Endodermal cell (in vitro differentiated cells): ENCODE measurements at regions not wholly inside any gene's neighbourhood (a gene's known extent, or its start where the extent isn't known, plus 50 kb on each side); places are given as distances from the start of the nearest gene placed in this dataset.

Experiments
- DNase-seq: peaks from one replicate; pipeline ENCODE4 v3.0.0-alpha.2; 2017
- H3K27ac ChIP-seq: 2 replicates; pipeline ENCODE4 v1.5.1; 2013; ENCODE audit warnings: mild to moderate bottlenecking, low read depth, low read length, moderate library complexity
- H3K27me3 ChIP-seq: 2 replicates; pipeline ENCODE4 v1.6.1; 2013; ENCODE audit warnings: mild to moderate bottlenecking, low read length, moderate library complexity; ENCODE audit not compliant: insufficient read depth, control insufficient read depth, poor library complexity, severe bottlenecking
- H3K36me3 ChIP-seq: 2 replicates; pipeline ENCODE4 v1.7.0; 2013; ENCODE audit warnings: mild to moderate bottlenecking, low read length, moderate library complexity; ENCODE audit not compliant: control insufficient read depth, insufficient read depth
- H3K4me1 ChIP-seq: one replicate; pipeline ENCODE4 v1.7.0; 2013; ENCODE audit warnings: low read length; ENCODE audit not compliant: control insufficient read depth, insufficient read depth
- H3K4me3 ChIP-seq: 2 replicates; pipeline ENCODE4 v1.5.1; 2013; ENCODE audit warnings: mild to moderate bottlenecking, low read length, moderate library complexity
- H3K9ac ChIP-seq: 2 replicates; pipeline ENCODE4 v1.6.1; 2013; ENCODE audit warnings: mild to moderate bottlenecking, low read length, moderate library complexity; ENCODE audit not compliant: poor library complexity, severe bottlenecking; ENCODE audit errors: extremely low read depth
- H3K9me3 ChIP-seq: 2 replicates; pipeline ENCODE4 v1.6.1; 2013; ENCODE audit warnings: mild to moderate bottlenecking, low read length, moderate library complexity; ENCODE audit not compliant: control insufficient read depth
- H3K27ac Mint-ChIP-seq: 2 replicates; pipeline ENCODE4 v1.8.0; 2020; ENCODE audit warnings: mixed read lengths
- H3K27me3 Mint-ChIP-seq: 2 replicates; pipeline ENCODE4 v1.8.0; 2021; ENCODE audit warnings: mild to moderate bottlenecking, mixed read lengths; ENCODE audit not compliant: insufficient read depth
- H3K36me3 Mint-ChIP-seq: 2 replicates; pipeline ENCODE4 v1.8.0; 2020; ENCODE audit warnings: low read depth, mixed read lengths
- H3K4me1 Mint-ChIP-seq: 2 replicates; pipeline ENCODE4 v1.8.0; 2020; ENCODE audit warnings: mixed read lengths
- H3K4me3 Mint-ChIP-seq: 2 replicates; pipeline ENCODE4 v1.8.0; 2020; ENCODE audit warnings: mild to moderate bottlenecking, moderate library complexity, mixed read lengths
- H3K9me3 Mint-ChIP-seq: 2 replicates; pipeline ENCODE4 v1.8.0; 2020; ENCODE audit warnings: mild to moderate bottlenecking, mixed read lengths
- WGBS, 2 experiments: methylation state at CpG; one replicate each; pipeline versions ENCODE4 v1.1.5 to v1.1.7; 2013; ENCODE audit warnings: missing lambda C conversion rate in 2 of 2, mixed read lengths in 1 of 2; ENCODE audit not compliant: insufficient coverage in 1 of 2, insufficient read length in 1 of 2; 5-methylcytosine and 5-hydroxymethylcytosine counted together
- TF ChIP-seq, protein P1 (sequence below): fragments of 200-600 bp; sonication (generic); conservative IDR thresholded peaks from 2 replicates; pipeline ENCODE4 v1.5.0; 2021; ENCODE audit warnings: antibody characterized with exemption, mild to moderate bottlenecking

DNA sequence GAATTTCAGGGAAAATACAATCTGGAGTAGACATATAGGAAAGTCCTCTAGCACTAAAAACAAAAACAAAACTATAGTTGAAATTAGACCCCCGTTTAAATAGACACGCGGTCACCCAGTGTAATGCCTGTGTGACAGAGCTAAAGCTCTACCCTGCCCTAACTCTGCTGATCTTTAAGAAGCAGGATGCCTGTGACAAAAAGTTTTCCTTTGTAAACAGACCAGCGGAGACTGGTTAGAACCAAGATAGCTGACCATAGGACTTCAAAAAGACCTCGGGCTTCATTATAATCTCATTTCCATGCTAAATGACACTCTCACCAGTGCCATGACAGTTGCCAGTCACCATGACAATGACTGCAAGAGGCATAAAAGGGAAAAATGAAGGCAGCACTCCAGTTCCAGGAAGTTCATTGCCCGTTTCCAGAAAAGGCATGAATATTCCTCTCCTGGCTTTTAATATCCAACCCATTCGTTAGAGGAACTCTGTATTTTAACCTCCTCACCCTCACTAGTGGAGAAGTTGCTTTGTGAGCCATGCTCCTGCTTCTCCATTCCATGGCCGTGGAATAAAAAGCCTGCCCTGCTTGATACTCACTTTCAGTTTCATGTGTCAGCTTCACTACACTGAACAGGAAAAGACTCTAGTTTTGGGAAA is 157.2 kb upstream of the COPS8 start:
- TF ChIP-seq, protein P1, sequence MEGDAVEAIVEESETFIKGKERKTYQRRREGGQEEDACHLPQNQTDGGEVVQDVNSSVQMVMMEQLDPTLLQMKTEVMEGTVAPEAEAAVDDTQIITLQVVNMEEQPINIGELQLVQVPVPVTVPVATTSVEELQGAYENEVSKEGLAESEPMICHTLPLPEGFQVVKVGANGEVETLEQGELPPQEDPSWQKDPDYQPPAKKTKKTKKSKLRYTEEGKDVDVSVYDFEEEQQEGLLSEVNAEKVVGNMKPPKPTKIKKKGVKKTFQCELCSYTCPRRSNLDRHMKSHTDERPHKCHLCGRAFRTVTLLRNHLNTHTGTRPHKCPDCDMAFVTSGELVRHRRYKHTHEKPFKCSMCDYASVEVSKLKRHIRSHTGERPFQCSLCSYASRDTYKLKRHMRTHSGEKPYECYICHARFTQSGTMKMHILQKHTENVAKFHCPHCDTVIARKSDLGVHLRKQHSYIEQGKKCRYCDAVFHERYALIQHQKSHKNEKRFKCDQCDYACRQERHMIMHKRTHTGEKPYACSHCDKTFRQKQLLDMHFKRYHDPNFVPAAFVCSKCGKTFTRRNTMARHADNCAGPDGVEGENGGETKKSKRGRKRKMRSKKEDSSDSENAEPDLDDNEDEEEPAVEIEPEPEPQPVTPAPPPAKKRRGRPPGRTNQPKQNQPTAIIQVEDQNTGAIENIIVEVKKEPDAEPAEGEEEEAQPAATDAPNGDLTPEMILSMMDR: no peak
- peaks cover 13% of the 10 kb centered on the region for H3K4me1 Mint-ChIP-seq
- H3K4me3 Mint-ChIP-seq: no peak overlapping the region
- Histone ChIP-seq H3K27me3 (no peaks in the 10 kb centered on the region), H3K9me3 (no peaks in the 10 kb centered on the region), H3K4me1 (no peaks in the 10 kb centered on the region), H3K27ac (no peak overlapping the region), H3K9ac (no peak overlapping the region), H3K4me3 (no peak overlapping the region), H3K36me3 (no peaks in the 10 kb centered on the region)
- peaks cover 15% of the 10 kb centered on the region for H3K27me3 Mint-ChIP-seq
- H3K9me3 Mint-ChIP-seq: no peaks in the 10 kb centered on the region
- H3K36me3 Mint-ChIP-seq: no peaks in the 10 kb centered on the region
- H3K27ac Mint-ChIP-seq: no peak overlapping the region
- 79 to 86% methylated on average over 8 of the region's 8 CpGs for WGBS, 2 experiments
- no peak for DNase-seq

DNA sequence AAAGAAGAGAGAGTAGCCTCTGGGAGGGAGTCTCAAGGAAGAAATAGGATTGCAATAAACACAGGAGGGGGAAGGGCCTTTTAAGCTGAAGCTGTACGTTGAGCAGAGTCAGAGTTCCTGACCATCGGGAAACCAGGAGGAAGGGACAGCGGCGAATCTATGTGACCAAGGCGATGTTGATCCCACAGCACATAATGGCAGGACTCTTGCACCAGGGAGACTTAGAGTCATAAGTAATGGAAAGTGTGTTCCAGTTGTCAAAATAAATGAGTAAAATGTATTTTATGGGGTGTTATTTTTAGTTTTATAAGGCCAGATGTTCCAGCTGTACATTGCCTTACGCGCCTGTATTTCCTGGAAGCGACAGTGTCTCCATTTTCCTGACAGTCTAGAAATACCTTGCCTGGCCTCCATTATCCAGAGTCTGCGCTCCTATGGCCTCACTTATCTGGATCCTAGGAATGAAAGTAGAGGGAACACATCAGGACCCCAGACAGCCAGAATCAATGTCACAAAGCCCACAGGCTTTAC is 152.8 kb upstream of the COPS8 start:
- no peak overlapping the region for H3K4me3 Mint-ChIP-seq
- peaks cover 27% of the 10 kb centered on the region for H3K27me3 Mint-ChIP-seq
- H3K9me3 Mint-ChIP-seq: no peaks in the 10 kb centered on the region
- H3K4me3 ChIP-seq: no peak overlapping the region
- H3K9ac ChIP-seq: no peak overlapping the region
- H3K36me3 Mint-ChIP-seq: no peaks in the 10 kb centered on the region
- H3K27ac Mint-ChIP-seq: no peak overlapping the region
- H3K4me1 ChIP-seq: no peaks in the 10 kb centered on the region
- no peaks in the 10 kb centered on the region for H3K9me3 ChIP-seq
- no peak for DNase-seq
- TF ChIP-seq, protein P1: no peak
- WGBS, 2 experiments: 94 to 97% methylated on average over 9 of the region's 9 CpGs
- H3K36me3 ChIP-seq: no peaks in the 10 kb centered on the region
- no peak overlapping the region for H3K27ac ChIP-seq
- H3K4me1 Mint-ChIP-seq: peaks cover 8% of the 10 kb centered on the region
- peaks cover 7% of the 10 kb centered on the region for H3K27me3 ChIP-seq

DNA sequence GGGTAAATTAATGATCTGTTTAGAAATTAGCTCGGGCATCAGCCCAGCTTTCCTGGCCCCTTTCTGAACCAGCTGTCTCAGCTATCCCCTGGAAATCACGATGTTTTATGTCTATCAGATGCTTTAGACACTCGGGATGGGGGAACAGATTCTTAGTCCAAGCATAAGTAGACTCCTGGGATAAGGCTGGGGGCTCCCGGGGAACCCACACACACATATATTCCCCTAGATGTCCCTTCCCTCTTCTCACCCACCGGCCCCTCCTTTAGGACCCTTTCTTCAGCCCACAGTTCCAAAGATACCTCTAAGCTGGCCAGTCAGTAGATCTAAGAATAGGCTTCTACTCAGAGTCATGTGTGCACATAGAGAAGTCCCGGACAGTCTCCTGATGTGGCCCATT is 151.5 kb upstream of the COPS8 start:
- Histone ChIP-seq H3K9ac (no peak overlapping the region), H3K4me3 (no peak overlapping the region), H3K9me3 (no peaks in the 10 kb centered on the region), H3K4me1 (no peaks in the 10 kb centered on the region), H3K36me3 (no peaks in the 10 kb centered on the region), H3K27me3 (peaks cover 7% of the 10 kb centered on the region), H3K27ac (no peak overlapping the region)
- 89 to 92% methylated on average over 3 to 6 of the region's 6 CpGs for WGBS, 2 experiments
- no peak overlapping the region for H3K27ac Mint-ChIP-seq
- peaks cover 27% of the 10 kb centered on the region for H3K27me3 Mint-ChIP-seq
- H3K36me3 Mint-ChIP-seq: no peaks in the 10 kb centered on the region
- H3K4me3 Mint-ChIP-seq: no peak overlapping the region
- no peak for DNase-seq
- no peaks in the 10 kb centered on the region for H3K4me1 Mint-ChIP-seq
- TF ChIP-seq, protein P1: no peak
- H3K9me3 Mint-ChIP-seq: no peaks in the 10 kb centered on the region
